ENCODE measurements at regions not wholly inside any gene's neighbourhood (a gene's known extent, or its start where the extent isn't known, plus 50 kb on each side); places are given as distances from the start of the nearest gene placed in this dataset.

GRCh38 chr6:81575442-81575841 is 177.0 kb downstream of the TENT5A start:
- no peak for TF ChIP-seq CTCF (IDR thresholded peaks at IDR 0.05; ENCODE audit: low read depth, low read length)
- TF ChIP-seq EZH2phosphoT487 (IDR thresholded peaks at IDR 0.05; ENCODE audit: low read depth) = no peak
